HepG2 (cell line): ENCODE measurements at regions not wholly inside any gene's neighbourhood (a gene's known extent, or its start where the extent isn't known, plus 50 kb on each side); places are given as distances from the start of the nearest gene placed in this dataset.

Experiments used
- ATAC-seq: fragments of 200-7000 bp; cut with Tn5 transposase; 3 replicates; pipeline ENCODE4 v1.9.1; 2020; ENCODE audit warnings: mild to moderate bottlenecking, moderate library complexity
- BruUV-seq: library from RNA; stranded (reverse); fragments of 400-500 nt; replicated peaks from 2 replicates; lab custom pipeline; 2021; lab: Mats Ljungman, UMichigan
- CTCF ChIA-PET: fragments of 300-600 bp; formaldehyde crosslinking; extraction: SDS; loops from one replicate; lab custom pipeline; 2021; ENCODE audit warnings: low total read pairs, inconsistent platforms, low intra/inter-chr PET ratio; lab: Yijun Ruan, JAX
- POLR2A ChIA-PET: fragments of 350-600 bp; sonication (Branson Sonifier 250); formaldehyde crosslinking; loops from one replicate; lab custom pipeline; 2020; ENCODE audit warnings: antibody characterized with exemption, inconsistent platforms; lab: Yijun Ruan, JAX
- DNase-seq: peaks from one replicate; pipeline ENCODE4 v3.0.0-alpha.2; 2015; ENCODE audit warnings: low spot score
- FAIRE-seq: peaks from 3 replicates; lab custom pipeline; 2011; peaks lifted over from hg19 to GRCh38; lab: Jason Lieb, UNC
- H2AFZ ChIP-seq: one replicate; pipeline ENCODE4 v1.6.1; 2011; ENCODE audit warnings: low read length, inconsistent platforms
- H3K27ac ChIP-seq: fragments of 300-600 bp; 3 replicates; pipeline ENCODE4 v1.8.0; 2011; ENCODE audit warnings: mixed run types, mild to moderate bottlenecking, mixed read lengths, low read length, inconsistent platforms; ENCODE audit not compliant: insufficient read depth; ENCODE audit errors: extremely low read length
- H3K27me3 ChIP-seq, 2 experiments: fragments of 200-600 bp in 1 of 2; 2 replicates in 1 of 2; 3 replicates in 1 of 2; pipeline versions ENCODE4 v1.6.0 to v1.8.0; 2011; ENCODE audit warnings: low read length in 2 of 2, mild to moderate bottlenecking in 2 of 2, moderate library complexity in 2 of 2, inconsistent platforms in 1 of 2; ENCODE audit not compliant: insufficient read depth in 2 of 2, control insufficient read depth in 1 of 2
- H3K36me3 ChIP-seq, 2 experiments: fragments of 200-600 bp in 1 of 2; replicated peaks in 1 of 2; 2 replicates in 1 of 2; 3 replicates in 1 of 2; pipeline versions ENCODE4 v1.5.1 to v1.8.0; 2011; ENCODE audit warnings: low read length in 2 of 2, inconsistent platforms in 1 of 2; ENCODE audit not compliant: insufficient read depth in 2 of 2, control insufficient read depth in 1 of 2
- H3K4me1 ChIP-seq: 2 replicates; pipeline ENCODE4 v1.5.1; 2012; ENCODE audit warnings: low read length, inconsistent platforms; ENCODE audit not compliant: insufficient read depth
- H3K4me2 ChIP-seq: 2 replicates; pipeline ENCODE4 v1.6.0; 2011; ENCODE audit warnings: low read depth, low read length, inconsistent platforms
- H3K4me3 ChIP-seq, 3 experiments: fragments of 200-600 bp in 1 of 3; sonication (generic), shearing (Covaris generic) in 1 of 3; replicated peaks in 1 of 3; 2 replicates each; pipeline ENCODE4 v1.5.1; 2011 to 2016; ENCODE audit warnings: low read length in 3 of 3, inconsistent platforms in 2 of 3, low read depth in 2 of 3, mild to moderate bottlenecking in 2 of 3, control low read depth in 1 of 3, mixed read lengths in 1 of 3; ENCODE audit not compliant: insufficient read depth in 1 of 3
- H3K79me2 ChIP-seq: one replicate; pipeline ENCODE4 v1.6.1; 2011; ENCODE audit warnings: low read length, inconsistent platforms; ENCODE audit not compliant: insufficient read depth
- H3K9ac ChIP-seq: 2 replicates; pipeline ENCODE4 v1.6.0; 2011; ENCODE audit warnings: mild to moderate bottlenecking, low read depth, low read length, inconsistent platforms; ENCODE audit not compliant: insufficient read depth
- H3K9me3 ChIP-seq: 2 replicates; pipeline ENCODE4 v1.5.1; 2012; ENCODE audit warnings: mild to moderate bottlenecking, low read length
- H4K20me1 ChIP-seq: 2 replicates; pipeline ENCODE4 v1.6.0; 2011; ENCODE audit warnings: inconsistent platforms, mild to moderate bottlenecking, low read length, moderate library complexity; ENCODE audit not compliant: insufficient read depth
- KDM4B ChIP-seq: sonication (generic); formaldehyde crosslinking; IDR thresholded peaks from 2 replicates; pipeline ENCODE4 v1.4.0; 2020; ENCODE audit warnings: missing genetic modification reagents
- NFYB ChIP-seq: sonication (generic); formaldehyde crosslinking; IDR thresholded peaks from 2 replicates; pipeline ENCODE4 v1.4.0; 2020; ENCODE audit warnings: missing genetic modification reagents
- PRDM4 ChIP-seq: sonication (generic); formaldehyde crosslinking; IDR thresholded peaks from 2 replicates; pipeline ENCODE4 v1.9.0; 2021; ENCODE audit warnings: missing genetic modification reagents, borderline replicate concordance
- ZBTB26 ChIP-seq: IDR thresholded peaks from 2 replicates; pipeline ENCODE4 v1.6.1; 2016; ENCODE audit warnings: missing compliant biosample characterization, missing genetic modification reagents, borderline replicate concordance
- ZBTB38 ChIP-seq: sonication (generic); formaldehyde crosslinking; IDR thresholded peaks from 2 replicates; pipeline ENCODE4 v1.5.1; 2020; ENCODE audit warnings: mild to moderate bottlenecking, missing genetic modification reagents
- ZNF329 ChIP-seq: sonication (generic); formaldehyde crosslinking; IDR thresholded peaks from 2 replicates; pipeline ENCODE4 v1.9.0; 2021; ENCODE audit warnings: low read depth, mild to moderate bottlenecking, missing genetic modification reagents
- ZNF431 ChIP-seq: sonication (generic); formaldehyde crosslinking; IDR thresholded peaks from 2 replicates; pipeline ENCODE4 v1.9.0; 2022; ENCODE audit warnings: missing genetic modification reagents, low read depth, mild to moderate bottlenecking, borderline replicate concordance
- WGBS: methylation state at CpG from one replicate; pipeline ENCODE4 v1.1.6; 2017; ENCODE audit warnings: low lambda C conversion rate; 5-methylcytosine and 5-hydroxymethylcytosine counted together
- in situ Hi-C: cut with HindIII; loops from 2 replicates; pipeline ENCODE4 v1.10.0; 2017; ENCODE audit warnings: low pct_unique_long_range_greater_than_20kb; ENCODE audit not compliant: extremely low pct_ligation_motif_present
- intact Hi-C: fragments of 100-400 bp; cut with micrococcal nuclease; formaldehyde crosslinking; loops from one replicate; pipeline ENCODE4 v1.10.0; 2022; ENCODE audit not compliant: unreplicated experiment

GRCh38 chr6:81487489-81487888 is 265.0 kb downstream of the TENT5A start:
- TF ChIP-seq ZNF329 (CRISPR knock-in tag), result no peak
- 0 out of 2 replicates have a peak, but pooled peaks have one; percentile 19 for TF ChIP-seq NFYB (CRISPR knock-in tag)
- no peak for TF ChIP-seq ZBTB26
- TF ChIP-seq PRDM4 (CRISPR knock-in tag), result no peak
- no peak for TF ChIP-seq KDM4B (CRISPR knock-in tag)
- no peaks in the 10 kb centered on the region for H4K20me1 ChIP-seq
- 92% methylated on average over 1 of the region's 1 CpG for WGBS
- ChIA-PET CTCF (no interaction called here), POLR2A (no interaction called here)
- FAIRE-seq (no peak), ATAC-seq (no peak), DNase-seq (no peak)
- H3K27ac ChIP-seq, result no peak overlapping the region
- H3K4me1 ChIP-seq, result peaks cover 23% of the 10 kb centered on the region
- H3K9me3 ChIP-seq, result no peaks in the 10 kb centered on the region
- H3K4me3 ChIP-seq, result no peak overlapping the region
- no peak overlapping the region for H3K9ac ChIP-seq
- no peak overlapping the region for H2AFZ ChIP-seq
- no peaks in the 10 kb centered on the region for H3K36me3 ChIP-seq
- no peaks in the 10 kb centered on the region for H3K79me2 ChIP-seq
- intact Hi-C loops, result no loop called here
- BruUV-seq, result no TSS peak
- H3K27me3 ChIP-seq, result no peaks in the 10 kb centered on the region
- in situ Hi-C loops, result no loop called here
- no peak overlapping the region for H3K4me2 ChIP-seq

- TF ChIP-seq ZNF431 (CRISPR knock-in tag), result no peak
- no peak for TF ChIP-seq ZBTB38 (CRISPR knock-in tag)
- TF ChIP-seq, all 625 proteins: peak for 0
- POLR2A ChIA-PET, result no interaction called here
- Histone ChIP-seq H3K9me3 (no peaks in the 10 kb centered on the region), H3K36me3 (no peaks in the 10 kb centered on the region), H3K9ac (no peak overlapping the region), H3K27ac (no peak overlapping the region), H3K27me3 (no peaks in the 10 kb centered on the region), H3K79me2 (no peaks in the 10 kb centered on the region), H3K4me3 (no peak overlapping the region), H4K20me1 (no peaks in the 10 kb centered on the region), H3K4me2 (no peak overlapping the region), H2AFZ (no peak overlapping the region), H3K4me1 (peaks cover 11% of the 10 kb centered on the region)
- no TSS peak for BruUV-seq
- DNase-seq (no peak), ATAC-seq (no peak), FAIRE-seq (no peak)
- CTCF ChIA-PET, result no interaction called here
- intact Hi-C loops (no loop called here), in situ Hi-C loops (no loop called here)
- WGBS, result 0% methylated on average over 1 of the region's 1 CpG
Observed at GRCh38 chr6:81486234-81486633, 266.2 kb downstream of the TENT5A start.
